DMS53 treated with DMSO at 0.1 percent for 48 hours (cell line): ENCODE measurements at regions not wholly inside any gene's neighbourhood (a gene's known extent, or its start where the extent isn't known, plus 50 kb on each side); places are given as distances from the start of the nearest gene placed in this dataset.

ENCODE experiments used
- DNase-seq: peaks from one replicate; lab custom pipeline; 2025; ENCODE audit not compliant: unreplicated experiment; lab: John Stamatoyannopoulos, UW

- DNase-seq = no peak
Observed at GRCh38 chr10:31586723-31587638, 268.0 kb downstream of the ZEB1 start.

GRCh38 chr10:31584876-31585275 lies 265.9 kb downstream of the ZEB1 start:
- DNase-seq = no peak

GRCh38 chr10:31584098-31584631 lies 265.1 kb downstream of the ZEB1 start:
- DNase-seq = no peak

- DNase-seq = no peak
Observed at GRCh38 chr10:31583293-31583692, 264.3 kb downstream of the ZEB1 start.

- no peak for DNase-seq
Observed at GRCh38 chr10:31582365-31583052, 263.5 kb downstream of the ZEB1 start.

- DNase-seq = no peak
Observed at GRCh38 chr10:31581741-31582323, 262.8 kb downstream of the ZEB1 start.

GRCh38 chr10:31580646-31581045 lies 261.6 kb downstream of the ZEB1 start:
- DNase-seq = no peak
